DND-41 (cell line): ENCODE measurements at regions not wholly inside any gene's neighbourhood (a gene's known extent, or its start where the extent isn't known, plus 50 kb on each side); places are given as distances from the start of the nearest gene placed in this dataset.

Experiments
- ATAC-seq: fragments of 200-7000 bp; cut with Tn5 transposase; 3 replicates; pipeline ENCODE4 v1.9.1; 2021; ENCODE audit warnings: low read depth; ENCODE audit not compliant: insufficient read depth
- DNase-seq: peaks from one replicate; pipeline ENCODE4 v3.0.0-alpha.2; 2020
- H2AFZ ChIP-seq: 2 replicates; pipeline ENCODE4 v1.6.0; 2012; ENCODE audit warnings: low read depth, low read length
- H3K27ac ChIP-seq: 2 replicates; pipeline ENCODE4 v1.5.1; 2012; ENCODE audit warnings: low read length, inconsistent platforms
- H3K27me3 ChIP-seq: fragments of 200-600 bp; sonication (generic); 2 replicates; pipeline ENCODE4 v1.6.0; 2012; ENCODE audit warnings: low read length, mild to moderate bottlenecking, inconsistent platforms; ENCODE audit not compliant: insufficient read depth, poor library complexity
- H3K36me3 ChIP-seq: 2 replicates; pipeline ENCODE4 v1.5.1; 2012; ENCODE audit warnings: low read length, inconsistent platforms; ENCODE audit not compliant: insufficient read depth
- H3K4me1 ChIP-seq: 2 replicates; pipeline ENCODE4 v1.5.1; 2012; ENCODE audit warnings: mild to moderate bottlenecking, low read length; ENCODE audit not compliant: insufficient read depth
- H3K4me2 ChIP-seq: 2 replicates; pipeline ENCODE4 v1.6.0; 2012; ENCODE audit warnings: mild to moderate bottlenecking, moderate library complexity, low read length, inconsistent platforms; ENCODE audit not compliant: insufficient read depth
- H3K4me3 ChIP-seq, 2 experiments: fragments of 200-600 bp in 1 of 2; shearing (Covaris generic) in 1 of 2; 2 replicates each; pipeline ENCODE4 v1.5.1; 2012 to 2016; ENCODE audit warnings: inconsistent platforms in 2 of 2, low read length in 2 of 2, mild to moderate bottlenecking in 2 of 2, low read depth in 1 of 2, moderate library complexity in 1 of 2
- H3K79me2 ChIP-seq: 2 replicates; pipeline ENCODE4 v1.6.0; 2012; ENCODE audit warnings: low read length, inconsistent platforms; ENCODE audit not compliant: insufficient read depth
- H3K9ac ChIP-seq: 2 replicates; pipeline ENCODE4 v1.6.0; 2012; ENCODE audit warnings: low read depth, mild to moderate bottlenecking, inconsistent platforms, low read length, moderate library complexity
- H3K9me3 ChIP-seq: 2 replicates; pipeline ENCODE4 v1.5.1; 2012; ENCODE audit warnings: low read length, moderate library complexity, mild to moderate bottlenecking, inconsistent platforms; ENCODE audit not compliant: insufficient read depth, severe bottlenecking
- H4K20me1 ChIP-seq: 2 replicates; pipeline ENCODE4 v1.6.0; 2012; ENCODE audit warnings: low read length; ENCODE audit not compliant: insufficient read depth
- EZH2 ChIP-seq: IDR thresholded peaks from 3 replicates; pipeline ENCODE4 v1.6.1; 2012; ENCODE audit warnings: borderline replicate concordance, low read depth, mild to moderate bottlenecking, moderate library complexity, low read length, inconsistent platforms; ENCODE audit not compliant: severe bottlenecking
- TF ChIP-seq, protein P1 (sequence below): IDR thresholded peaks from 2 replicates; pipeline ENCODE4 v1.5.1; 2012; ENCODE audit warnings: borderline replicate concordance, low read length, moderate library complexity, mild to moderate bottlenecking; ENCODE audit not compliant: poor library complexity, severe bottlenecking; ENCODE audit errors: extremely low read depth

DNA sequence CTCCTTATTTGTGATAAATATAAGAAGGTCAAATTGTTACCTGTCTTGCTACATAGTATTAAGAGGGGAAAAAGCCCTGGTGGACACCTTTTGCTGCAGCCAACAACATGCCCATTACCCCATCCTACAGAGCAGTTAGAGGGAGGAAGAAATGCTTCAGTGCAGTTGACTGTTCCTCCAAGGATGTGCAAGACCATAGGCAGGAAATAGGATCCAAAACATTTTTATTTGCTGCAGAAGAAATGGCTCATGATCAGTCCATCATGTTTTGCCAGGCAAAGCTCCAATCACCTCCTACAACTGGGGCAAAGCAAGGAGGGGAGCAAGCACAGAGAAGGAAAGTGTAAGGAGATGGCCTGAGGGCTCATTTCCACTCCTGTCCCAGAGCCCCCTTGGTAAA, 399.1 kb upstream of the PIK3R1 start:
- DNase-seq (no peak), ATAC-seq (no peak)
- peaks cover 28% of the 10 kb centered on the region for H3K4me1 ChIP-seq
- no peak overlapping the region for H3K4me2 ChIP-seq
- H2AFZ ChIP-seq: no peak overlapping the region
- no peaks in the 10 kb centered on the region for H3K9me3 ChIP-seq
- no peaks in the 10 kb centered on the region for H4K20me1 ChIP-seq
- H3K27ac ChIP-seq: 0 out of 2 replicates have a peak overlapping the region, but pooled peaks have one; percentile 21
- H3K36me3 ChIP-seq: no peaks in the 10 kb centered on the region
- TF ChIP-seq EZH2: no peak
- TF ChIP-seq, protein P1, sequence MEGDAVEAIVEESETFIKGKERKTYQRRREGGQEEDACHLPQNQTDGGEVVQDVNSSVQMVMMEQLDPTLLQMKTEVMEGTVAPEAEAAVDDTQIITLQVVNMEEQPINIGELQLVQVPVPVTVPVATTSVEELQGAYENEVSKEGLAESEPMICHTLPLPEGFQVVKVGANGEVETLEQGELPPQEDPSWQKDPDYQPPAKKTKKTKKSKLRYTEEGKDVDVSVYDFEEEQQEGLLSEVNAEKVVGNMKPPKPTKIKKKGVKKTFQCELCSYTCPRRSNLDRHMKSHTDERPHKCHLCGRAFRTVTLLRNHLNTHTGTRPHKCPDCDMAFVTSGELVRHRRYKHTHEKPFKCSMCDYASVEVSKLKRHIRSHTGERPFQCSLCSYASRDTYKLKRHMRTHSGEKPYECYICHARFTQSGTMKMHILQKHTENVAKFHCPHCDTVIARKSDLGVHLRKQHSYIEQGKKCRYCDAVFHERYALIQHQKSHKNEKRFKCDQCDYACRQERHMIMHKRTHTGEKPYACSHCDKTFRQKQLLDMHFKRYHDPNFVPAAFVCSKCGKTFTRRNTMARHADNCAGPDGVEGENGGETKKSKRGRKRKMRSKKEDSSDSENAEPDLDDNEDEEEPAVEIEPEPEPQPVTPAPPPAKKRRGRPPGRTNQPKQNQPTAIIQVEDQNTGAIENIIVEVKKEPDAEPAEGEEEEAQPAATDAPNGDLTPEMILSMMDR: no peak
- no peaks in the 10 kb centered on the region for H3K27me3 ChIP-seq
- H3K4me3 ChIP-seq: no peak overlapping the region
- no peak overlapping the region for H3K9ac ChIP-seq
- no peaks in the 10 kb centered on the region for H3K79me2 ChIP-seq

DNA sequence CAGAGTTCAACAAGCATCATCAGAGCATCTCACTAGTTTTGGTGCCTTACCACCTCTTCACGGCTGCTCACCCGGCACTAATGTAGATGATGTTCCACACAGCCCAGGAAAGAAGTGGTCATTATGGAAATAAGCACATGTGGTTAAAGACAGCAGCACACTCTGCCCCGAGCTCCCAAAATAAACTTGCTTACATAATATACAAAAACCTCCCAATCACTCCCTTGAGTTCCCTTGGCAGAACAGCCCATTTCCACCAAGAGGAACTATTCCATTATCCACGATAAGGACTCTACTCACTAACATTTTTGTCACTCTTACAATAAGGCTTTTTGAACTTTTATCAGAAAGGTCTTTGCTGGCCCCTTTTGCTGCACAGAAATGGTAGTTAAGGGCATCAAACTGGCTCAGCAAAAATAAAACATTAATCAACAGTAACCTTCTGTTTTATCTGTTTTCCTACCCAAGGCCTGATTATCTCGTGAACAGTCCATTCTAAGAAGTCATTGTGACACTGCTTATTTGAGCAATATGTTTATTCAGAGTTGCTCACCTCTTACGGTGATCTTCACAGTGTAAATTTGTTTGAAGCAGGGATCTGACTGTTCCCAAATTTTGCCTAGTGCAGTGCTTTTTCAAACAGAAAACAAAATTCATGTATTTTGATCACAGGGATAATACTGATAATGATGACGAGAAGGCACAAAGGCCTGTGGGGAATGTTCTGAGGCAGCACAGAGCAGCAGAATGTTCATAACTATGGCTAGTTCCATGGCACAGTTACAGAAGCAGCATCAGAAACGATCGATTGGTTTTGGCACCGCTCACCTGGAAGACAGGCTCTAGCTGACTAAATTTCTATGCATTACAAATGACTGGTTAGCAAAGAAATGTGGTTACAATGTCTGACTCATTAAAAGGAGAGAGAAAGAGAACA, 399.8 kb upstream of the PIK3R1 start:
- DNase-seq (no peak), ATAC-seq (0 out of 3 replicates have a peak, but pooled peaks have one; percentile 12)
- peak overlapping the region; percentile 58 for H3K27ac ChIP-seq
- no peak overlapping the region for H3K4me3 ChIP-seq
- no peak for TF ChIP-seq EZH2
- TF ChIP-seq, protein P1: no peak
- no peaks in the 10 kb centered on the region for H4K20me1 ChIP-seq
- no peaks in the 10 kb centered on the region for H3K27me3 ChIP-seq
- no peaks in the 10 kb centered on the region for H3K79me2 ChIP-seq
- peak overlapping the region; percentile 0; the same call in 1 of the 2 replicates for H3K9ac ChIP-seq
- H3K9me3 ChIP-seq: no peaks in the 10 kb centered on the region
- peak overlapping the region; percentile 63 for H2AFZ ChIP-seq
- peak overlapping the region; percentile 27; the same call in 1 of the 2 replicates for H3K4me2 ChIP-seq
- H3K4me1 ChIP-seq: peaks cover 36% of the 10 kb centered on the region
- H3K36me3 ChIP-seq: no peaks in the 10 kb centered on the region

DNA sequence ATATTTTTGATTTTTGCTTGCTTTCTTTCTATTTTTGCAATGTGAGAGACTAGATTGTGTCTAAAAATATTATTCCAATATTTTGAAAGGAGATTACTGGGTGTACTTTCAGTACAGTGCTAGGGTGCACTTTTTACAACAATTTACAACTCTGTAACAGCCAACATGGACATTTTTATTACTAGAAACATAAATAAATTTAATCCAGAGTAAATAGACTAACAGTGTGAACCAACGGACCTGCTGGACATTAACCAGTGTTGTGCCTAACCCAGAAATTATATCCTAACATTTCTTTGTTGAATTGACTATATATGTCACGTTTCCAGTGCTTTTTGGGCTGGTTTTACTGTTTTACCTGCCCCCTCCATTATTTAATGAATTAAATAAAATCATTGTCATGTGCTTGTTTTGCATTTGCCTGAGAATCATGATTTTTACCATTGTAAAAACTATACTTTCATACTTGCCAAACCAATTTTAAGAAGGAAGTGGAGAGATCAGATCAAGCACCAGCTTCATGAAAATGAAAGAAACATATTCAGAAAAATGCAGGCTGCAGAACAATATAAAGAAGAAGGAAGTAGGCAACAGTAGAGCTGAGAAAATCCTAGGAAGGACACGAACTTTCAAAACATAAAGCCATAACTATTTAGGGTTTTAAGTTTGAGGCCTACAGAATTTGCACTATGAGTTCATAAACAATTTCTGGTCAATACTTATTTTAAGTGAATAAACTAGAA, 400.8 kb upstream of the PIK3R1 start:
- H3K9me3 ChIP-seq: no peaks in the 10 kb centered on the region
- no peaks in the 10 kb centered on the region for H4K20me1 ChIP-seq
- peak overlapping the region; percentile 63 for H2AFZ ChIP-seq
- ATAC-seq: peak; percentile 71; the same call in 2 of the 3 replicates
- no peak for DNase-seq
- peak overlapping the region; percentile 27 for H3K4me2 ChIP-seq
- peaks cover 45% of the 10 kb centered on the region for H3K4me1 ChIP-seq
- H3K9ac ChIP-seq: peak overlapping the region; percentile 0
- H3K36me3 ChIP-seq: no peaks in the 10 kb centered on the region
- peak overlapping the region; percentile 58 for H3K27ac ChIP-seq
- no peak overlapping the region for H3K4me3 ChIP-seq
- TF ChIP-seq, protein P1: no peak
- no peak for TF ChIP-seq EZH2
- H3K27me3 ChIP-seq: no peaks in the 10 kb centered on the region
- H3K79me2 ChIP-seq: no peaks in the 10 kb centered on the region
